ENCODE measurements at regions not wholly inside any gene's neighbourhood (a gene's known extent, or its start where the extent isn't known, plus 50 kb on each side); places are given as distances from the start of the nearest gene placed in this dataset.

GRCh38 chr11:91078221-91078620 is 855.4 kb upstream of the CHORDC1 start:
- no peak for TF ChIP-seq CTCF (conservative IDR thresholded peaks at IDR 0.05; ENCODE audit: low read depth, low read length)
- no peak for TF ChIP-seq EZH2 (IDR thresholded peaks at IDR 0.05; ENCODE audit: borderline replicate concordance, low read depth, low read length, poor library complexity, severe bottlenecking)
